ENCODE measurements at regions not wholly inside any gene's neighbourhood (a gene's known extent, or its start where the extent isn't known, plus 50 kb on each side); places are given as distances from the start of the nearest gene placed in this dataset.

DNA sequence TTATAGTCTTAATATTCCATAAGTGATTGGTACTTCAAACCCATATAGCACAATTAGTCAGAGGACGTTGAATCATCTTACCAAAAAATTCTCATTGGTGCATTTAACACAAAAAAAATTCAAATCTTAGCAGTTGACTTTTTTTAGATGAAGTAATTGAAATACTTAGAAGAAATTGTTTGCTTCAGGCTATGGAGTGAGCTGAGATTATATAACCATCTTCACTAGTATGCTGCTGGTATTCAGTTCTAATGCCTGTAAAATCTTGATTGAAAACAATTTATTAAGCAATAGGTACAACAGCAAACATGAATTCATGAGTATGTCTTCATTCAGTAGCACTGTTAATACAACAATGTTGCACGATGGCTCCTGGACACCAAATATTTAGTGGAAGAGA, 250.0 kb downstream of the GPM6A start:
- intact Hi-C loops (cut with micrococcal nuclease): no loop called here
- DNase-seq (no peak), ATAC-seq (no peak)

GRCh38 chr4:175562542-175562941, 249.5 kb downstream of the GPM6A start:
- intact Hi-C loops (cut with micrococcal nuclease): no loop called here
- DNase-seq (no peak), ATAC-seq (no peak)
